HEK293 (cell line): ENCODE measurements at regions not wholly inside any gene's neighbourhood (a gene's known extent, or its start where the extent isn't known, plus 50 kb on each side); places are given as distances from the start of the nearest gene placed in this dataset.

Source experiments
- CTCF ChIA-PET: fragments of 350-600 bp; formaldehyde crosslinking; extraction: SDS; loops from one replicate; lab custom pipeline; 2021; ENCODE audit warnings: antibody characterized with exemption; lab: Yijun Ruan, JAX
- POLR2A ChIA-PET: fragments of 300-600 bp; formaldehyde crosslinking; extraction: SDS; loops from one replicate; lab custom pipeline; 2020; ENCODE audit warnings: antibody characterized with exemption, inconsistent platforms; lab: Yijun Ruan, JAX
- H3K27ac ChIP-seq: fragments of 200-500 bp; sonication (Bioruptor generic); 2 replicates; pipeline ENCODE4 v1.5.1; 2014; ENCODE audit warnings: low read depth, low read length, control low read depth, inconsistent platforms; ENCODE audit errors: extremely low read depth
- H3K36me3 ChIP-seq, 2 experiments: fragments of 200-500 bp in 1 of 2; sonication (Bioruptor generic) in 1 of 2; 1 replicate in 1 of 2; 2 replicates in 1 of 2; pipeline ENCODE4 v1.5.1; 2014 to 2017; ENCODE audit warnings: inconsistent platforms in 2 of 2, low read length in 2 of 2; ENCODE audit not compliant: control insufficient read depth in 2 of 2, insufficient read depth in 1 of 2
- H3K4me1 ChIP-seq: fragments of 200-500 bp; sonication (Bioruptor generic); 2 replicates; pipeline ENCODE4 v1.5.1; 2014; ENCODE audit warnings: mild to moderate bottlenecking, low read length, inconsistent platforms; ENCODE audit not compliant: control insufficient read depth, insufficient read depth
- H3K4me3 ChIP-seq: 2 replicates; pipeline ENCODE4 v1.5.1; 2011; ENCODE audit warnings: low read depth, mild to moderate bottlenecking, control low read depth, low read length, moderate library complexity
- H3K9me3 ChIP-seq: fragments of 200-500 bp; sonication (Bioruptor generic); 2 replicates; pipeline ENCODE4 v1.5.1; 2014; ENCODE audit warnings: low read depth, low read length, inconsistent platforms; ENCODE audit not compliant: control insufficient read depth, insufficient read depth
- REPIN1 ChIP-seq: fragments of 450-650 bp; formaldehyde crosslinking; IDR thresholded peaks from 2 replicates; pipeline ENCODE4 v1.5.1; 2017; ENCODE audit warnings: missing biosample characterization, missing genetic modification characterization, low read depth
- ZBTB20 ChIP-seq: fragments of 450-650 bp; formaldehyde crosslinking; IDR thresholded peaks from 2 replicates; pipeline ENCODE4 v1.5.1; 2016; ENCODE audit warnings: missing biosample characterization, missing genetic modification characterization
- ZNF114 ChIP-seq: fragments of 450-650 bp; formaldehyde crosslinking; IDR thresholded peaks from 2 replicates; pipeline ENCODE4 v1.5.0; 2017; ENCODE audit warnings: missing biosample characterization, missing genetic modification characterization
- ZNF157 ChIP-seq: fragments of 450-650 bp; formaldehyde crosslinking; IDR thresholded peaks from 2 replicates; pipeline ENCODE4 v1.5.1; 2016; ENCODE audit warnings: missing biosample characterization, missing genetic modification characterization
- ZNF16 ChIP-seq: fragments of 450-650 bp; formaldehyde crosslinking; IDR thresholded peaks from 2 replicates; pipeline ENCODE4 v1.5.1; 2016; ENCODE audit warnings: low read depth, missing biosample characterization, missing genetic modification characterization
- ZNF37A ChIP-seq: fragments of 450-650 bp; IDR thresholded peaks from 2 replicates; pipeline ENCODE4 v1.5.1; 2018; ENCODE audit warnings: missing biosample characterization, missing genetic modification characterization
- ZNF530 ChIP-seq: fragments of 450-650 bp; formaldehyde crosslinking; IDR thresholded peaks from 2 replicates; pipeline ENCODE4 v1.5.1; 2016; ENCODE audit warnings: low read depth, missing biosample characterization, missing genetic modification characterization
- ZNF571 ChIP-seq: fragments of 450-650 bp; formaldehyde crosslinking; IDR thresholded peaks from 2 replicates; pipeline ENCODE4 v1.5.0; 2017; ENCODE audit warnings: missing biosample characterization, missing genetic modification characterization
- ZNF621 ChIP-seq: fragments of 450-650 bp; formaldehyde crosslinking; IDR thresholded peaks from 2 replicates; pipeline ENCODE4 v1.5.1; 2017; ENCODE audit warnings: missing biosample characterization, missing genetic modification characterization
- ZNF624 ChIP-seq: fragments of 450-650 bp; formaldehyde crosslinking; IDR thresholded peaks from 2 replicates; pipeline ENCODE4 v1.5.1; 2017; ENCODE audit warnings: missing biosample characterization, missing genetic modification characterization
- ZNF777 ChIP-seq: fragments of 450-650 bp; formaldehyde crosslinking; IDR thresholded peaks from 2 replicates; pipeline ENCODE4 v1.5.1; 2017; ENCODE audit warnings: missing biosample characterization, missing genetic modification characterization, borderline replicate concordance
- ZNF785 ChIP-seq: fragments of 450-650 bp; formaldehyde crosslinking; IDR thresholded peaks from 2 replicates; pipeline ENCODE4 v1.5.1; 2016; ENCODE audit warnings: missing biosample characterization, missing genetic modification characterization
- ZNF791 ChIP-seq: fragments of 450-650 bp; formaldehyde crosslinking; IDR thresholded peaks from 2 replicates; pipeline ENCODE4 v1.5.1; 2016; ENCODE audit warnings: missing biosample characterization, missing genetic modification characterization
- ZNF830 ChIP-seq: fragments of 450-650 bp; IDR thresholded peaks from 2 replicates; pipeline ENCODE4 v1.5.0; 2018; ENCODE audit warnings: missing biosample characterization, missing genetic modification characterization, low read depth, mild to moderate bottlenecking, moderate library complexity
- TF ChIP-seq, protein P1 (sequence below): fragments of 450-650 bp; formaldehyde crosslinking; IDR thresholded peaks from 2 replicates; pipeline ENCODE4 v1.5.1; 2016; ENCODE audit warnings: missing biosample characterization, missing genetic modification characterization, borderline replicate concordance
- TF ChIP-seq, protein P2 (sequence below): fragments of 450-650 bp; formaldehyde crosslinking; IDR thresholded peaks from 2 replicates; pipeline ENCODE4 v1.5.1; 2017; ENCODE audit warnings: missing biosample characterization, missing genetic modification characterization
- TF ChIP-seq, protein P3 (sequence below): fragments of 450-650 bp; formaldehyde crosslinking; conservative IDR thresholded peaks from 2 replicates; pipeline ENCODE4 v1.5.1; 2016; ENCODE audit warnings: low read depth, missing biosample characterization, missing genetic modification characterization

DNA sequence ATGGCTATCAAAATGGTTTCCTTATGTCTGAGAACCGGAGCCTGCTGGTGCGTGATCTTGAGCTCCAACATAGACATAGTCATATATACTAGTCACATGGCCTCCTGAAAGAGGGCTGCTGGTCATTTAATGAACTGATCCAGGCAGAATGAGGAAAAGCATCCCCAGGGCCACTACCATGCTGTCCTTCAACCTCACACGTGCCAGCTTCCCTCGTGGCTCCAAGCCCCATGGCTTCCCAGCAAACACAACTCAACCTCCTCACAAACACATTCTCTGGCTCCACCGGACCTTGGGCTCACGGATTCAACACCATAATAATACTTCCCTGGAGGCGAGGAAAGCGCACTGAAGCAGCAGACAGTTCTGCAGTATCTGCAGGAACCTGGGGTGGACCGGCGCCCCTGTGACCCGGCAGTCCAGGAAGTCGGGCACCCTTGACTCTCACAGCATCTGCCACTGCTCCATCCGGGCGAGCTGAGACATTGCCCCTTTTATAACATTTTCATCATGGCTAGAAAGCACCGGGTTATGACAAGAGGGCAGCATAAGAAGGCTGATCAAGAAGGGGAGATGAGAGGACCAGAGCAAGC is 57.2 kb upstream of the CDH5 start:
- H3K36me3 ChIP-seq, result no peaks in the 10 kb centered on the region
- H3K9me3 ChIP-seq, result no peaks in the 10 kb centered on the region
- ChIA-PET POLR2A (no interaction called here), CTCF (interaction anchor here (0.7 to 1.7 kb wide), 2 partner anchors 16 to 48 kb away, joined by 3 to 6 read pairs; no protein-coding TSS in a partner anchor)
- no peak overlapping the region for H3K27ac ChIP-seq
- TF ChIP-seq, protein P1, sequence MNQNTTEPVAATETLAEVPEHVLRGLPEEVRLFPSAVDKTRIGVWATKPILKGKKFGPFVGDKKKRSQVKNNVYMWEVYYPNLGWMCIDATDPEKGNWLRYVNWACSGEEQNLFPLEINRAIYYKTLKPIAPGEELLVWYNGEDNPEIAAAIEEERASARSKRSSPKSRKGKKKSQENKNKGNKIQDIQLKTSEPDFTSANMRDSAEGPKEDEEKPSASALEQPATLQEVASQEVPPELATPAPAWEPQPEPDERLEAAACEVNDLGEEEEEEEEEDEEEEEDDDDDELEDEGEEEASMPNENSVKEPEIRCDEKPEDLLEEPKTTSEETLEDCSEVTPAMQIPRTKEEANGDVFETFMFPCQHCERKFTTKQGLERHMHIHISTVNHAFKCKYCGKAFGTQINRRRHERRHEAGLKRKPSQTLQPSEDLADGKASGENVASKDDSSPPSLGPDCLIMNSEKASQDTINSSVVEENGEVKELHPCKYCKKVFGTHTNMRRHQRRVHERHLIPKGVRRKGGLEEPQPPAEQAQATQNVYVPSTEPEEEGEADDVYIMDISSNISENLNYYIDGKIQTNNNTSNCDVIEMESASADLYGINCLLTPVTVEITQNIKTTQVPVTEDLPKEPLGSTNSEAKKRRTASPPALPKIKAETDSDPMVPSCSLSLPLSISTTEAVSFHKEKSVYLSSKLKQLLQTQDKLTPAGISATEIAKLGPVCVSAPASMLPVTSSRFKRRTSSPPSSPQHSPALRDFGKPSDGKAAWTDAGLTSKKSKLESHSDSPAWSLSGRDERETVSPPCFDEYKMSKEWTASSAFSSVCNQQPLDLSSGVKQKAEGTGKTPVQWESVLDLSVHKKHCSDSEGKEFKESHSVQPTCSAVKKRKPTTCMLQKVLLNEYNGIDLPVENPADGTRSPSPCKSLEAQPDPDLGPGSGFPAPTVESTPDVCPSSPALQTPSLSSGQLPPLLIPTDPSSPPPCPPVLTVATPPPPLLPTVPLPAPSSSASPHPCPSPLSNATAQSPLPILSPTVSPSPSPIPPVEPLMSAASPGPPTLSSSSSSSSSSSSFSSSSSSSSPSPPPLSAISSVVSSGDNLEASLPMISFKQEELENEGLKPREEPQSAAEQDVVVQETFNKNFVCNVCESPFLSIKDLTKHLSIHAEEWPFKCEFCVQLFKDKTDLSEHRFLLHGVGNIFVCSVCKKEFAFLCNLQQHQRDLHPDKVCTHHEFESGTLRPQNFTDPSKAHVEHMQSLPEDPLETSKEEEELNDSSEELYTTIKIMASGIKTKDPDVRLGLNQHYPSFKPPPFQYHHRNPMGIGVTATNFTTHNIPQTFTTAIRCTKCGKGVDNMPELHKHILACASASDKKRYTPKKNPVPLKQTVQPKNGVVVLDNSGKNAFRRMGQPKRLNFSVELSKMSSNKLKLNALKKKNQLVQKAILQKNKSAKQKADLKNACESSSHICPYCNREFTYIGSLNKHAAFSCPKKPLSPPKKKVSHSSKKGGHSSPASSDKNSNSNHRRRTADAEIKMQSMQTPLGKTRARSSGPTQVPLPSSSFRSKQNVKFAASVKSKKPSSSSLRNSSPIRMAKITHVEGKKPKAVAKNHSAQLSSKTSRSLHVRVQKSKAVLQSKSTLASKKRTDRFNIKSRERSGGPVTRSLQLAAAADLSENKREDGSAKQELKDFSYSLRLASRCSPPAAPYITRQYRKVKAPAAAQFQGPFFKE, result no peak
- TF ChIP-seq ZBTB20 (tag by site-specific recombination) (no peak), ZNF624 (tag by site-specific recombination) (no peak), ZNF621 (no peak), ZNF830 (no peak), ZNF37A (tag by site-specific recombination) (no peak), REPIN1 (tag by site-specific recombination) (no peak), ZNF571 (tag by site-specific recombination) (no peak), ZNF157 (tag by site-specific recombination) (no peak)
- TF ChIP-seq, protein P2, sequence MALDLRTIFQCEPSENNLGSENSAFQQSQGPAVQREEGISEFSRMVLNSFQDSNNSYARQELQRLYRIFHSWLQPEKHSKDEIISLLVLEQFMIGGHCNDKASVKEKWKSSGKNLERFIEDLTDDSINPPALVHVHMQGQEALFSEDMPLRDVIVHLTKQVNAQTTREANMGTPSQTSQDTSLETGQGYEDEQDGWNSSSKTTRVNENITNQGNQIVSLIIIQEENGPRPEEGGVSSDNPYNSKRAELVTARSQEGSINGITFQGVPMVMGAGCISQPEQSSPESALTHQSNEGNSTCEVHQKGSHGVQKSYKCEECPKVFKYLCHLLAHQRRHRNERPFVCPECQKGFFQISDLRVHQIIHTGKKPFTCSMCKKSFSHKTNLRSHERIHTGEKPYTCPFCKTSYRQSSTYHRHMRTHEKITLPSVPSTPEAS, result no peak
- H3K4me1 ChIP-seq, result no peaks in the 10 kb centered on the region
- no peak overlapping the region for H3K4me3 ChIP-seq

DNA sequence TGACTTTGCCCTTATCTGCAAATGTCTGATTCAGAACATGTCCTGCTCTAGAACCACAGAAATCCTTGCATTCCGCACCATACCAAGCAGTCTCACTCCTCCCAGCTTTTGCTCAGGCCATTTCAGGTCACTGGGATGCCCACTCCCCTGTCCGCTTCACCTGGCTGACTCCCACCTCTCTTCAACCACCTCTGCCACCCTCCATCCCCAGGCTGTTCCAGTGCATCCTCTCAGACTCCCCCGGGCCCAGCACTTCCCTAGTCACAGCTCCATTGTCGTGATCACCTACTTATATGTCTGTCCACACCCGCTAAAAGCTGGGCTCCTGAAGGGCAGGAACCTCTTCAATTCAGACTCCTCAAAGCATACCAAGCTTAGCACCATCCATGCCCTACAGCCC is 58.4 kb upstream of the CDH5 start:
- H3K9me3 ChIP-seq, result no peaks in the 10 kb centered on the region
- H3K4me1 ChIP-seq, result no peaks in the 10 kb centered on the region
- TF ChIP-seq ZNF777 (tag by site-specific recombination) (no peak), ZNF791 (tag by site-specific recombination) (no peak), ZNF16 (tag by site-specific recombination) (no peak), ZNF785 (tag by site-specific recombination) (no peak), ZNF114 (tag by site-specific recombination) (no peak), ZNF530 (tag by site-specific recombination) (no peak)
- TF ChIP-seq, protein P3, sequence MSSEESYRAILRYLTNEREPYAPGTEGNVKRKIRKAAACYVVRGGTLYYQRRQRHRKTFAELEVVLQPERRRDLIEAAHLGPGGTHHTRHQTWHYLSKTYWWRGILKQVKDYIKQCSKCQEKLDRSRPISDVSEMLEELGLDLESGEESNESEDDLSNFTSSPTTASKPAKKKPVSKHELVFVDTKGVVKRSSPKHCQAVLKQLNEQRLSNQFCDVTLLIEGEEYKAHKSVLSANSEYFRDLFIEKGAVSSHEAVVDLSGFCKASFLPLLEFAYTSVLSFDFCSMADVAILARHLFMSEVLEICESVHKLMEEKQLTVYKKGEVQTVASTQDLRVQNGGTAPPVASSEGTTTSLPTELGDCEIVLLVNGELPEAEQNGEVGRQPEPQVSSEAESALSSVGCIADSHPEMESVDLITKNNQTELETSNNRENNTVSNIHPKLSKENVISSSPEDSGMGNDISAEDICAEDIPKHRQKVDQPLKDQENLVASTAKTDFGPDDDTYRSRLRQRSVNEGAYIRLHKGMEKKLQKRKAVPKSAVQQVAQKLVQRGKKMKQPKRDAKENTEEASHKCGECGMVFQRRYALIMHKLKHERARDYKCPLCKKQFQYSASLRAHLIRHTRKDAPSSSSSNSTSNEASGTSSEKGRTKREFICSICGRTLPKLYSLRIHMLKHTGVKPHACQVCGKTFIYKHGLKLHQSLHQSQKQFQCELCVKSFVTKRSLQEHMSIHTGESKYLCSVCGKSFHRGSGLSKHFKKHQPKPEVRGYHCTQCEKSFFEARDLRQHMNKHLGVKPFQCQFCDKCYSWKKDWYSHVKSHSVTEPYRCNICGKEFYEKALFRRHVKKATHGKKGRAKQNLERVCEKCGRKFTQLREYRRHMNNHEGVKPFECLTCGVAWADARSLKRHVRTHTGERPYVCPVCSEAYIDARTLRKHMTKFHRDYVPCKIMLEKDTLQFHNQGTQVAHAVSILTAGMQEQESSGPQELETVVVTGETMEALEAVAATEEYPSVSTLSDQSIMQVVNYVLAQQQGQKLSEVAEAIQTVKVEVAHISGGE (tag by site-specific recombination), result no peak
- no peaks in the 10 kb centered on the region for H3K36me3 ChIP-seq
- H3K27ac ChIP-seq, result no peak overlapping the region
- POLR2A ChIA-PET, result no interaction called here
- CTCF ChIA-PET, result interaction anchor here (0.6 to 0.7 kb wide), 3 partner anchors 11 to 887 kb away, joined by 3 to 4 read pairs (median 3); no protein-coding TSS in a partner anchor
- no peak overlapping the region for H3K4me3 ChIP-seq
